ENCODE measurements at regions not wholly inside any gene's neighbourhood (a gene's known extent, or its start where the extent isn't known, plus 50 kb on each side); places are given as distances from the start of the nearest gene placed in this dataset.

DNA sequence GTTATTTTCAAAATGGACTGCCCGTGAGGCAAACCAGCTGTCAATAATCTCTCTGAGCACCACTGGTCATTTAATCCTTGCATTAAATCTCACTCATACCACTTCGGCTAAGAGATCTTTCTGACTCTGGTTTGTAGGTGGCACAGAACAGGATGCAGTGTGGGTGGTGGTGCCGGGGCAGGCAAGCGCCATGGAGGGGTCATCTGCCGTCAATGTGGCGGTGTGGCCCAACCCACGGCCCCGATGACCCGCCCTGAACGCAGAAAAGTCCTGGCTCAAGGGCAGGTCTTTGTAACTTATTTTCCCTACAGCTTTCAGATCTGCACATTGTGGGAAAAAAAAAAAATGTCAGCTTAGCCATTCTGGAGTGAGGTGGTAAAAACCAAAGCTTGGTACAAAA, 73.2 kb upstream of the MGMT start:
- DNase-seq (ENCODE audit: low read depth in 2 of 3, low spot score in 2 of 3), result no peak

- no peak for DNase-seq (ENCODE audit: low read depth in 2 of 3, low spot score in 2 of 3)
Measured at GRCh38 chr10:129394518-129395328, 72.3 kb upstream of the MGMT start.

DNA sequence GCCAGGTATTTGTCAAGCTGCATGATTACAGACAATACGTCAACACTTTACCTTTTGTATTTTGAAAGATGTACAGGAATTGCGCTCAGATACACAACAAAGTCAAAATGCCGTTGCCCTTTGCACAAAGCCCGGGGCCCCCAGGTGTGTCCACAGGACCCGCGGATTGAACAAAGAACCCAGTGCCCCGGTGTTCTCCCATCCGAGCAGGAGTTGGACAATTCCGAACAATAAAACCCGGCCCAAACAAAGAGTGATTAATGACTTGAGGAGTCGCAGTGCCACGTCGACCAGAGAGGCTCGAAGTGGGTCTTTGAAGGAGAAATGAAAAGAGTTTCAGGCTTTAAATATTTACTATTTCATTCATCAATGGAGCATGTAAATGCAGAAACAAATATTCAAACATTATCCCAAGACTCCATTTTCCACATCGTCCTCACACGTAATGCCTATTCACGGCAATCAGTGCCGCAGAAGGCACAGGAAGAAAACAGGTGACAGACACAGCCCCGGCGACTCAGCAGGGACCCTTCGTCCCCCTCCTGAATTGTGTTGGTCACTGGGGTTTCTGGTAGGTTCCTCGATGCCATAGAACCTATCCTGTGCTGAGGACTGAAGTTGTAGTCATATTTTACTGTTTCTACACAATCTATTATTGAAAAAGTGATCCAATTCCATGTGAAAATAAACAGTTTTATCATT, 70.9 kb upstream of the MGMT start:
- DNase-seq (ENCODE audit: low read depth in 2 of 3, low spot score in 2 of 3), result no peak

GRCh38 chr10:129397198-129397974, 69.7 kb upstream of the MGMT start:
- DNase-seq (ENCODE audit: low read depth in 2 of 3, low spot score in 2 of 3), result no peak

- no peak for DNase-seq (ENCODE audit: low read depth in 2 of 3, low spot score in 2 of 3)
Measured at GRCh38 chr10:129398711-129399141, 68.3 kb upstream of the MGMT start.

GRCh38 chr10:129400426-129400825, 66.6 kb upstream of the MGMT start:
- DNase-seq (ENCODE audit: low read depth in 2 of 3, low spot score in 2 of 3), result no peak

DNA sequence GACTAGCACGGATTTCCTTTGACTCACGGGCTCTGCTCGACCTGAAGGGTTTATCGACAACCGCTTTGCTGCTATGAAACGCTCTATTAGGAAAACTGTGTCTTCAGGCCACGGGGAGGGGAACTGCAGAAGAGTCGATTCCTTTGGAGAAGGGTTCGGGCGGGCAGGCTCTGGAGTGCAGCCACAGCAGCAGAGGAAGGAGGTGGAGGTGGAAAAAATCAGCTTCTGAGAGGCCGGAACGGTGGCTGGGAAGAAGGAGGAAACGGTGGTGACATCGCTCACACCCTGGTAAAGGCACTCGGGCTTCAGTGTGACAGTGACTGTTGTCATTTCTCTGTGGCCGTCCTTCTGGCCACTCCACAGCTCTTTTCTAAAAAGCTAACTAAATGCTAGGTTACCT, 64.6 kb upstream of the MGMT start:
- DNase-seq (ENCODE audit: low read depth in 2 of 3, low spot score in 2 of 3), result no peak

GRCh38 chr10:129404091-129404490, 63.0 kb upstream of the MGMT start:
- DNase-seq (ENCODE audit: low read depth in 2 of 3, low spot score in 2 of 3), result no peak

GRCh38 chr10:129405389-129405788, 61.7 kb upstream of the MGMT start:
- DNase-seq (ENCODE audit: low read depth in 2 of 3, low spot score in 2 of 3), result no peak

DNA sequence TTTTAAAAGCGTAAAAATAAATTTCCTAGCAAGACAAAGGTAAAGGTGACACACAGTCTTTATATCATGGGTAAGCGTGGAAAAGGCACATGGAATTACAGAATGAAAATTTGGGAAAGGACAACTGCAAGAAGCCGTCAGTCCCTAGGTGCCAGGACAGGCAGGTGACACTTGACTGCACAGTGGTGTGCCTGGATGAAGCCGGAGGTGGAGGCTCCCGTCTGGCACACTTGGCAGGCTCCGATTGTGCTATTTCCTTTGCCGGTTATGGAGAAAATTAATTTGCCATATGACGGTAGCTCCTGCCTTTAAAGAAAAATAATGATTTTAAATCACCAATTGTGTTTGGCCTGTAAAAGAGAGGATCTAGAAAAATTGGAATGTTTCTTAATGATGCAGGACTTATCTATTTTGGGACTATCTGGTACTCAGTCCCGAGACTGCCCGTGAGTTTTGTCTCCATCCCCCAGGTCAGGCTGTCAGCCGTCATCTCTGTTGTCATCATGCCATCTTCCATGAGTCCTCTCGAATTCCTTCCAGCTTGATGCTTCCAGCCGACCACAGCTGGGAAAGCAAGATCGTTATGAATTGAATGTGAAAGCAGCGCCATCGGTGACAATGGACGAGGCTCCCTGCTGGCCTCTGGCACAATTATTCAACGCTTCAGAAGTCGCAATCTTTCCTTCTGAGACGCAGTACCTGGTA, 56.2 kb upstream of the MGMT start:
- no peak for DNase-seq (ENCODE audit: low read depth in 2 of 3, low spot score in 2 of 3)

GRCh38 chr10:129411393-129411705, 55.7 kb upstream of the MGMT start:
- DNase-seq (ENCODE audit: low read depth in 2 of 3, low spot score in 2 of 3), result no peak

- DNase-seq (ENCODE audit: low read depth in 2 of 3, low spot score in 2 of 3), result no peak
Measured at GRCh38 chr10:129411772-129412171, 55.3 kb upstream of the MGMT start.

GRCh38 chr10:129413024-129413423, 54.0 kb upstream of the MGMT start:
- no peak for DNase-seq (ENCODE audit: low read depth in 2 of 3, low spot score in 2 of 3)

- no peak for DNase-seq (ENCODE audit: low read depth in 2 of 3, low spot score in 2 of 3)
Measured at GRCh38 chr10:129415215-129416140, 51.6 kb upstream of the MGMT start.

- DNase-seq (ENCODE audit: low read depth in 2 of 3, low spot score in 2 of 3), result no peak
Measured at GRCh38 chr10:129416155-129416554, 50.9 kb upstream of the MGMT start.

- no peak for DNase-seq (ENCODE audit: low read depth in 2 of 3, low spot score in 2 of 3)
Measured at GRCh38 chr10:129416956-129417765, 49.9 kb upstream of the MGMT start.
